ENCODE measurements at regions not wholly inside any gene's neighbourhood (a gene's known extent, or its start where the extent isn't known, plus 50 kb on each side); places are given as distances from the start of the nearest gene placed in this dataset.

DNA sequence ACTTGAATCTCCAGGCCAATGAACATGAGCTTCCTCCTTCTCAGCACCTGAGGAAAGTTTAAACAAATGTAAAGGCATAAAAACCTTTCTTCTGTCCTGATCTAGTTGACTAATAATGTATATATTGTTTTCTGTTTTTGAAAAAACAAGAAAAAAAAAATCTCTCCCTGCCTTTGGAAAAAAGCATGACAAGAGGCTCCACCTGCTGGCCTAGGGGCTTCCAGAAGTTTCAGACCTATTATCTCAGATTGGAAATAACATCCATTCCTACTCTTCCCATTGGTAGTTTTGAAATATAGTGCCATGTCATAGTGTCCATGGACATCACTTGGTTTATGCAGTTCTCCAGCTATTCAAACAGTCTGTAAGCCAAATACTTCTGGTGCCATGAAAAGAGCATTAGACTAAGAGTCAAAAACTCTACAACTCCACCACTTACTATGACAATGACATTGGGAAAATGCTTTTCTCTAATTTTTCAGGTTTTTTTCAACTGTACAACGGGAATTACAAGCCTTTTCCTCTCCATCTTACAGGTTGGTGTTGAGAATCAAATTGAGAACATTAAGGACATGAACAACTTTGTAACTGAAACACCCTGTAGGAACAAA lies 409.6 kb upstream of the MPDZ start:
- peak; percentile 35; the same call in 1 of the 3 replicates for ATAC-seq
- TF ChIP-seq, protein P1, sequence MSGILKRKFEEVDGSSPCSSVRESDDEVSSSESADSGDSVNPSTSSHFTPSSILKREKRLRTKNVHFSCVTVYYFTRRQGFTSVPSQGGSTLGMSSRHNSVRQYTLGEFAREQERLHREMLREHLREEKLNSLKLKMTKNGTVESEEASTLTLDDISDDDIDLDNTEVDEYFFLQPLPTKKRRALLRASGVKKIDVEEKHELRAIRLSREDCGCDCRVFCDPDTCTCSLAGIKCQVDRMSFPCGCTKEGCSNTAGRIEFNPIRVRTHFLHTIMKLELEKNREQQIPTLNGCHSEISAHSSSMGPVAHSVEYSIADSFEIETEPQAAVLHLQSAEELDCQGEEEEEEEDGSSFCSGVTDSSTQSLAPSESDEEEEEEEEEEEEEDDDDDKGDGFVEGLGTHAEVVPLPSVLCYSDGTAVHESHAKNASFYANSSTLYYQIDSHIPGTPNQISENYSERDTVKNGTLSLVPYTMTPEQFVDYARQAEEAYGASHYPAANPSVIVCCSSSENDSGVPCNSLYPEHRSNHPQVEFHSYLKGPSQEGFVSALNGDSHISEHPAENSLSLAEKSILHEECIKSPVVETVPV (CRISPR knock-in tag; IDR thresholded peaks at IDR 0.05), result no peak
- TF ChIP-seq ESRRG (CRISPR knock-in tag; IDR thresholded peaks at IDR 0.05), result no peak
- TF ChIP-seq, protein P2, sequence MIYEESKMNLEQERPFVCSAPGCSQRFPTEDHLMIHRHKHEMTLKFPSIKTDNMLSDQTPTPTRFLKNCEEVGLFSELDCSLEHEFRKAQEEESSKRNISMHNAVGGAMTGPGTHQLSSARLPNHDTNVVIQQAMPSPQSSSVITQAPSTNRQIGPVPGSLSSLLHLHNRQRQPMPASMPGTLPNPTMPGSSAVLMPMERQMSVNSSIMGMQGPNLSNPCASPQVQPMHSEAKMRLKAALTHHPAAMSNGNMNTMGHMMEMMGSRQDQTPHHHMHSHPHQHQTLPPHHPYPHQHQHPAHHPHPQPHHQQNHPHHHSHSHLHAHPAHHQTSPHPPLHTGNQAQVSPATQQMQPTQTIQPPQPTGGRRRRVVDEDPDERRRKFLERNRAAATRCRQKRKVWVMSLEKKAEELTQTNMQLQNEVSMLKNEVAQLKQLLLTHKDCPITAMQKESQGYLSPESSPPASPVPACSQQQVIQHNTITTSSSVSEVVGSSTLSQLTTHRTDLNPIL (CRISPR knock-in tag; IDR thresholded peaks at IDR 0.05; ENCODE audit: low read depth), result no peak
- no peak for TF ChIP-seq ZFP30 (CRISPR knock-in tag; IDR thresholded peaks at IDR 0.05)
- TF ChIP-seq ZNF70 (CRISPR knock-in tag; IDR thresholded peaks at IDR 0.05), result no peak
- TF ChIP-seq GLIS3 (CRISPR knock-in tag; IDR thresholded peaks at IDR 0.05), result no peak
- no peak for TF ChIP-seq TOX (CRISPR knock-in tag; IDR thresholded peaks at IDR 0.05; ENCODE audit: borderline replicate concordance)
- TF ChIP-seq ISL1 (CRISPR knock-in tag; IDR thresholded peaks at IDR 0.05), result no peak
- no peak for TF ChIP-seq RARB (CRISPR knock-in tag; IDR thresholded peaks at IDR 0.05)
- TF ChIP-seq ZNF8 (CRISPR knock-in tag; IDR thresholded peaks at IDR 0.05), result no peak
- no peak for TF ChIP-seq ZFP3 (CRISPR knock-in tag; IDR thresholded peaks at IDR 0.05)
- no peak for TF ChIP-seq SNAI2 (CRISPR knock-in tag; IDR thresholded peaks at IDR 0.05)
- TF ChIP-seq TCF4 (CRISPR knock-in tag; IDR thresholded peaks at IDR 0.05; ENCODE audit: borderline replicate concordance), result no peak
- no peak for TF ChIP-seq PPARA (CRISPR knock-in tag; IDR thresholded peaks at IDR 0.05; ENCODE audit: borderline replicate concordance)
- TF ChIP-seq PATZ1 (CRISPR knock-in tag; IDR thresholded peaks at IDR 0.05; ENCODE audit: borderline replicate concordance), result no peak

DNA sequence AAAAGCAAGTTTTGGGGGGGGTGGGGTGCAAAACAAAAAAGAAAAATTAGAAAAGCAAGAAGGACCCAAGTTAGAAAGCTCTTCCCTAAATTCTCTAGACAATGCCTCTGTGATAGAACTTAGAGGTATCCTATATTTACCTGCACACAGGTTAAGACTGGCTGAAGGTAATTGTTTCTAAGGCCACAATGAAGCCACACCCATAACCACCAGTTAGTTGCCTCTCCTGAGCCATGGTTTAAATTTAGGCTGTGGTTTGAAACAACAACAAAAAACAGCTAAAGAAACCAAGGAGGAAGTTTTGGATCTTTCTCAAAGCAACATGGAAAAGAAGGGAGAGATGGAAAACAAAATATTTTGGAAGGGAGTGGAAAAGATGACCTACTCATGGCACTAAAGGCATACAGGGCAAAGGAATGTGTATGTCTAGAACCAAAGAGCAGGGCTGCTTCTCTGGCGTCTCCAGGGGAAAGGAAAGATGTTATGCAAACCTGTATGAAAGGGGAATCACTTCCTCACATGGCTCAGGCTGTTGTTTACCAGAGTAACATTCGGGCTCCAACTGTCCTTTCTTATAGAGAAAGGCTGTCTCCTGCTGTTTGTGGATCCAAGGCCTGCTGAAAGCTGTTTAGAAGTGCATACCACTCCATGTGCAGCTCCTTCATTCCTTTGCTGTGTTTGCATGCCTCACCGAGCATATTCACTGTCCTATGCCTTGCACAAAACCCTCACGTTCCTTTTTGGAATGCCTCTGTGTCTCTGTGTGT lies 408.9 kb upstream of the MPDZ start:
- TF ChIP-seq ZNF8 (CRISPR knock-in tag; IDR thresholded peaks at IDR 0.05) (no peak), RARB (CRISPR knock-in tag; IDR thresholded peaks at IDR 0.05) (no peak), TOX (CRISPR knock-in tag; IDR thresholded peaks at IDR 0.05; ENCODE audit: borderline replicate concordance) (no peak), CSDC2 (CRISPR knock-in tag; IDR thresholded peaks at IDR 0.05) (no peak), TCF4 (CRISPR knock-in tag; IDR thresholded peaks at IDR 0.05; ENCODE audit: borderline replicate concordance) (no peak), ZNF70 (CRISPR knock-in tag; IDR thresholded peaks at IDR 0.05) (no peak), SNAI2 (CRISPR knock-in tag; IDR thresholded peaks at IDR 0.05) (no peak), ARNTL (CRISPR knock-in tag; IDR thresholded peaks at IDR 0.05; ENCODE audit: borderline replicate concordance, low read depth) (no peak), OSR1 (CRISPR knock-in tag; IDR thresholded peaks at IDR 0.05) (no peak), PATZ1 (CRISPR knock-in tag; IDR thresholded peaks at IDR 0.05; ENCODE audit: borderline replicate concordance) (no peak)
- no peak; the same call in 2 of the 3 replicates for ATAC-seq

DNA sequence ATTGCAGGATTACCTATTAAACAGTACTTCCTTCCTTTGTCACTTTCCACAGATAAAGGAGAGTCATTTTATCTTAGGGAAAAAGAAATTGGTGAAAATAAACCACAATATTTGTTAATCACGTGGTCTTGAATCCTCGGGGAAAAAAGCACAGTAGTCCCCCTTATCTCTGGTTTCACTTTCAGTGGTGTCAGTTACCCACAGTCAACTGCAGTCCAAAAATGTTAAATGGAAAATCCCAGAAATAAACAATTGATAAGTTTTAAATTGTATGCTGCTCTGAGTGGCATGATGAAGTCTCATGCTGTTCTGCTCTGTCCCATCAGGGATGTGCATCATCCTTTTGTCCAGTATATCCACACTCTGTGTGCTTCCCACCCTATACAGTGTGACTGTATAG lies 405.2 kb upstream of the MPDZ start:
- ATAC-seq, result no peak
- TF ChIP-seq CSDC2 (CRISPR knock-in tag; IDR thresholded peaks at IDR 0.05) (no peak), ZC3H10 (CRISPR knock-in tag; IDR thresholded peaks at IDR 0.05) (no peak), ZFP3 (CRISPR knock-in tag; IDR thresholded peaks at IDR 0.05) (no peak)

GRCh38 chr9:13677801-13678200 lies 398.3 kb upstream of the MPDZ start:
- ATAC-seq, result no peak
- TF ChIP-seq PATZ1 (CRISPR knock-in tag; IDR thresholded peaks at IDR 0.05; ENCODE audit: borderline replicate concordance), result no peak

All from SK-N-SH treated with all-trans-retinoic acid at 6 μM for 48 hours (cell line).